GM19025 (cell line): ENCODE measurements at regions not wholly inside any gene's neighbourhood (a gene's known extent, or its start where the extent isn't known, plus 50 kb on each side); places are given as distances from the start of the nearest gene placed in this dataset.
"Not testable (repeated sequence)": the region's sequence is repeated elsewhere in the genome, so short reads cannot be mapped to it uniquely, and the experiment has no call there.

ENCODE experiments used
- ATAC-seq: cut with Tn5 transposase; IDR thresholded peaks from one replicate; pipeline ENCODE4 v1.9.1; 2021; ENCODE audit warnings: mild to moderate bottlenecking, low read depth, moderate library complexity; ENCODE audit not compliant: unreplicated experiment

DNA sequence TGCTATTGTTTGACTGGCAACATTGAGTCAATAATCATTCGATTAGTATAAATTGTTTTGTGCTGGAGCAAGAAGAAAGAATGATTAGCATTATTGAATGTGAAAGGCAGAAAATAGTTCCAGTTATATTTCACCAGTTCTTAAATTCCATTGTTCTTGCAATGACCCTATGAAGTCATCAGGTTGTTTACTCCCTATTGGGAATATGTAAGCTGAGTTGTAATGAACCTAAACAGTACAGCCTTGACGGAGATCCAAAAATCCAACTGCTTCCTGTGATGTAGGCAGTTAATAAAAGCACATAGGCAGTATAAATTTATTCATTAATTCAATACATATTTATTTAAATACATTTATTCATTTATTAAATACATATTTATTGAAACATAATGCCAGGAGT, 947.5 kb downstream of the PCDH7 start:
- no peak for ATAC-seq

DNA sequence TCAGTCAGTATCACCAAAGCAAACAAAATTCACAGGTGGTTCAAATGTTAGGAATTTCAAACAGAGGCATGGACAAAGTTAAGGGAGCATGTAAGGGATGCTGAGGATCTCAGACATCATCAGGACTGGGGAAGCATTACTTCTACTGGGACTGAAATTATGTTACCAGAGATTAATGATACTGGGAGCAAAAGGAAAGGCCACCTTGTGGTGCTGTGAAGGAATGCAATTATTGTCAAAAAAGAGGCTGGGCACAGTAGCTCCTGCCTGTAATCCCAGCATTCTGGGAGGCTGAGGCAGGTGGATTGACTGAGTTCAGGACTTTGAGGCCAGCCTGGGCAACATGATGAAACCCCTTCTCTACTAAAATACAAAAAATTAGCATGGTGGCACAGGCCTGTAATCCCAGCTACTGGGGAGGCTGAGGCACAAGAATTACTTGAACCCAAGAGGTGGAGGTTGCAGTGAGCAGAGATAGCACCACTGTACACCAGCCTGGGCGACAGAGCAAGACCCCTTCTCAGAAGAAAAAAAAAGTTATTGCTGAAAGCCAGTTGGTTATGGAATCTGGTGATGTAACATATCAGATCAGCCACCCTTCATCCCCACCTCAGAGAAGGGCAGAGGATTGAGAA, 954.3 kb downstream of the PCDH7 start:
- ATAC-seq = no peak

DNA sequence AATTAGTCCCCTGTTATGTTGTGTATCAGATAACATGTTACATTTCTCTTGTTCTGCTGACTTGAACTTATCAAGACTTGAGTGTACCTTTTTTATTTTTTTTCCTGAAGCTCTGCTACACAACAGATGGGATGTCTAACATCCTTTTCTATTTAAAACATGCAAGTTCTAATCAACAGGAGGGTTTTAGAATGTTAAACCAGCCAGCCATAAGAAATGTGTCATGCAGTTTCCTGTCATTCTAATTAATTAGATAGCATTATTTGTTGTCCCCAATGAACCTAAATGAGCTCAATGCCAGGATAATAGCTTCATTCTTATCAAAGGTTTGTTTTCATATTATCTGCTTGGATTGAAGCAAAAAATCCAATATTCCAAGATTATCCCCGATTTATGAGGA, 958.2 kb downstream of the PCDH7 start:
- no peak for ATAC-seq

GRCh38 chr4:31682796-31683195, 962.6 kb downstream of the PCDH7 start:
- no peak for ATAC-seq

- no peak for ATAC-seq
Measured at GRCh38 chr4:31687717-31688342, 967.7 kb downstream of the PCDH7 start.

- ATAC-seq = no peak
Measured at GRCh38 chr4:31692399-31692940, 972.3 kb downstream of the PCDH7 start.

GRCh38 chr4:31701256-31701655, 981.1 kb downstream of the PCDH7 start:
- ATAC-seq = no peak

DNA sequence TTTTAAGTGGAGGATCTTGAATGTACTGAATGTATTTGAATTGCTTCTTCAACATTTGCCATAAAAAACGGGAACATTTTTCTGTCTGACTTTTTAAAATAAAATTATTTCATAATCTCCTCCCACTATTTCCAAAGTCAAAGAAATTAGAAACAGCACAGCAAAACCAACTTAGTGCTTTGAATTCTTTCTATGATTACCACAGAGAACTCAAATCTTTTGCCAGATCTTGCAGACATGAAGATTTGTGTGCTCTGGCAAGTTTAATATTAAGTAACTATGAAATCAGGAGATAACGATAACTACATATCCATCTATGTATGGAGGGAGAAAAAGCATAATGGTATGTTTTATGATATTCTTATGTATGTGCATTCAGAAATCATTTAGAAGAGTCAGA, 982.2 kb downstream of the PCDH7 start:
- ATAC-seq = no peak

GRCh38 chr4:31714238-31714637, 994.1 kb downstream of the PCDH7 start:
- no peak for ATAC-seq

GRCh38 chr4:31715302-31715701, 995.1 kb downstream of the PCDH7 start:
- ATAC-seq = no peak

GRCh38 chr4:31727030-31727429, 1006.9 kb downstream of the PCDH7 start:
- ATAC-seq = no peak

- ATAC-seq = no peak
Measured at GRCh38 chr4:31735004-31735403, 1014.8 kb downstream of the PCDH7 start.

- ATAC-seq = no peak
Measured at GRCh38 chr4:31737419-31737818, 1017.2 kb downstream of the PCDH7 start.

- ATAC-seq = no peak
Measured at GRCh38 chr4:31741326-31741725, 1021.2 kb downstream of the PCDH7 start.

GRCh38 chr4:31748382-31748781, 1028.2 kb downstream of the PCDH7 start:
- ATAC-seq = no peak

DNA sequence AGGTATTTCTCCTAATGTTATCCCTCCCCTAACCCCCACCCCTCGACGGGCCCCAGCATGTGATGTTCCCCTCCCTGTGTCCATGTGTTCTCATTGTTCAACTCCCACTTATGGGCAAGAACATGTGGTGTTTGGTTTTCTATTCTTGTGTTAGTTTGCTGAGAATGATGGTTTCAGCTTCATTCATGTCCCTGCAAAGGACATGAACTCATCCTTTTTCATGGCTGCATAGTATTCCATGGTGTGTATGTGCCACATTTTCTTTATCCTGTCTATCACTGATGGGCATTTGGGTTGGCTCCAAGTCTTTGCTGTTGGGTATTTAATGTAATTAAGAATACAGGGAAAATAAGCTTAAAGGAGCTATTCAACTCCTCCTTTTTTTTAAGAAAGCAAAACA, 1030.4 kb downstream of the PCDH7 start:
- ATAC-seq = not testable (repeated sequence)

DNA sequence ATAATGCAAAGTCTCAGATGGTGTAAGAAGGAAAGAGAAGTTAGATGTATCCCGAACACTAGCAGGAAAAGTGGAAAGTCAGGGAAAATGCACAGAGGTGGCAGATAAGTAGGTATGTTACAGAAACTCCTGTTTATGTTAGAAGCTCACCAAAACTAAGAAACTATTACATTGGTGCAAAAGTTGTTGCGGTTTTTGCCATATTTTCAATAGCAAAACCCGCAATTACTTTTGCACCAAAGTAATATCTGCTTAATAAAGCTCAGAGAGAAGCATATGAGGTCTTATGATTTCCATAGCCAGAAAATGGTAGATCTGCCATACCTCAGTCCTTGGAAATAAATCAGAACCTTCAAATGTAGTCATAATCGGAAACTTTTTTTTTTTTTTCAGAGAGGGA, 1035.6 kb downstream of the PCDH7 start:
- no peak for ATAC-seq

- no peak for ATAC-seq
Measured at GRCh38 chr4:31768756-31769155, 1048.6 kb downstream of the PCDH7 start.

GRCh38 chr4:31783311-31783710, 1063.1 kb downstream of the PCDH7 start:
- no peak for ATAC-seq

DNA sequence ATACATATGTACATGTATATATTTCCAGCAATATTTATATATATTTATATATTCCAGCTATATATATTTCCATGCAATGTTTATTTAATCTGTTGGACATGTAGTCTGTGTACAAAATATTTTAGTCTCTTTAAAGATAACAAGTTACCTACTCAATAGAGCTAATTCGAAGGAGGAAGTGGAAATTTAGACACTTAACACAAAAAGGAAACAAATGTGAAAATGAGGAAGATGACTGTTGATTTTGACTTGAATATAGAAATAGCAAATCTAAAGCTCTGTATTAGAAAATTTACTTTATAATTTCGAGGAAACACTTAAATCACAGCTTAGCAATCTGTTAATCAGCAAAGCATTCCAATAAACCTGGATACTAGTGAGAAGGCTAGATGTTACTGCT, 1064.4 kb downstream of the PCDH7 start:
- ATAC-seq = no peak

- no peak for ATAC-seq
Measured at GRCh38 chr4:31787701-31788100, 1067.5 kb downstream of the PCDH7 start.

- ATAC-seq = no peak
Measured at GRCh38 chr4:31788676-31789075, 1068.5 kb downstream of the PCDH7 start.
